HPDE6-E6E7 (cell line): ENCODE measurements at regions not wholly inside any gene's neighbourhood (a gene's known extent, or its start where the extent isn't known, plus 50 kb on each side); places are given as distances from the start of the nearest gene placed in this dataset.
"Not testable (repeated sequence)": the region's sequence is repeated elsewhere in the genome, so short reads cannot be mapped to it uniquely, and the experiment has no call there.

Experiments
- DNase-seq: peaks from one replicate; pipeline ENCODE4 v3.0.0; 2011; ENCODE audit warnings: missing footprints; ENCODE audit errors: extremely low spot score

GRCh38 chr5:89081360-89081759, 198.4 kb upstream of the MEF2C start:
- DNase-seq: no peak

GRCh38 chr5:89080467-89081116, 197.6 kb upstream of the MEF2C start:
- DNase-seq: no peak

GRCh38 chr5:89072842-89073672, 190.1 kb upstream of the MEF2C start:
- no peak for DNase-seq

DNA sequence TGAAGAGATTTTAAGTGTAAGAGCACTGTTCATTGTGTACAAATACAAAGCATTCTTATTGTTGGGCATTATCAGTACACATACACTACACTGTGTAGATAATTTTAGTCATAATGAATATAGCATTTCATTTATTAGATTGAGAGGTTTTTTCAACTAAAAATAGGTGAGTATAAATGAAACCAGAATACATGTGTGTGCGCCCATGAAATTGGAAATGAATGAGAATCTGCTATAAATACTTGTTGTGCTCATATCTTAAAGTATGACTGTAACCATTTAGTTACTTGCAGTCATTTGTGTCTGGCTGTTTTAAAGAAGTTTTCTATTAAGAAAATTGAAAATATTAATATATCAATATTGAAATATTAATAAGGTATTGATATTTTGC, 189.0 kb upstream of the MEF2C start:
- no peak for DNase-seq

GRCh38 chr5:89071101-89071940, 188.3 kb upstream of the MEF2C start:
- DNase-seq: no peak

DNA sequence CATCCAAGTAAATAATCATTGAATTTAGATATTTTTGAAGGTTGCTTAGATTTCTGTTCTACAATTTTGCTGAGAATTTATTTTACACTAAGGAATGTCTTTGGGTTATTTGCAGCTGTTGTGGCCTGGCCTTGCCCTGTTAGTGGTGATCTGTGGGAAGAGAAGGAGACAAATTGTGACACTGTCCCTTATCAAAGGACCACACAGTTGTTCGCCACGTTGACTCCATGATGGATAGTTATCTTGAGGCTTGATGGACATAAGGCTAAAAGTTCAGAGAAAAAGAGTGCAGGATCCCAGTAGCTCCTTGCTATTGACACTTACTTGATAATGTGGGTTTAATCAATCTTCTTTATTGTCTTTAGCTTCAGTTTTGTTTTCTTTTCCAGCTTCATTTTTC, 186.6 kb upstream of the MEF2C start:
- no peak for DNase-seq

- no peak for DNase-seq
Observed at GRCh38 chr5:89067362-89067761, 184.4 kb upstream of the MEF2C start.

- DNase-seq: no peak
Observed at GRCh38 chr5:89065919-89066318, 182.9 kb upstream of the MEF2C start.

- no peak for DNase-seq
Observed at GRCh38 chr5:89064736-89065135, 181.8 kb upstream of the MEF2C start.

DNA sequence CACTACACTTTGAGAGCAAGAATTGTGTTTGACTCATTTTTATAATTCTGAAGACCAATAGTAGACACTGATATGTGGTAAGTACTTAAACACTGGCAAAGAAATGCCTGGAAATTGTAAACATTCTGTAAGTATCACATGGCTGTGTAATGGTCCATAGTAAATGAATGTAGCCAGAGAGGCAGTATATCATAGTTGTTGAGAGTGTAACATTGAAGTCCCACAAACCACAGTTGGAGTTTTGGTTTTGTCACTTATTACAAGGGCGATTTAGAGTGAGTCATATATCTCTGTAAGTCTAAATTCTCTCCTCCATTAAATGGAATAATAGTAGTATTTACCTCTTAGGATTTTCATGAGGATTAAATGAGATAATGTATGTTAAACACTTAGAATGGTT, 181.1 kb upstream of the MEF2C start:
- DNase-seq: no peak

DNA sequence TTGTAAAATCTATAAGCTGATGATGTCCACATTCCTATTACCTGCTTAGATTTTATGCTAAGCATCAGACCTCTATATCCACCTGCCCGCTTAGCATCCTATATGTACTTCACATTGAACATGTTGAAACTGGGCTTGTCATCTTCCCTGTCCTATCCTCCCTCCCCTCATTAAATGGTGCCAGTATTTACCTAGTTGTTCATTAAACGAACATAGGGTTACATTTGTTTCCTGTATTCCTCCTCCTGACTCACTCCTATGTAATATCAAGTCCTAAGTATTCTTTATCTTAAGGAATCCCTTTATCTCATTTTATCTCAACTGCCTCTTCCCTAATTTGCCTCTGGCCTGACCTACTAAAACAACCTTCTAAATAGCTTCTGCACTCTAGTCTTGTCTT, 177.8 kb upstream of the MEF2C start:
- no peak for DNase-seq

DNA sequence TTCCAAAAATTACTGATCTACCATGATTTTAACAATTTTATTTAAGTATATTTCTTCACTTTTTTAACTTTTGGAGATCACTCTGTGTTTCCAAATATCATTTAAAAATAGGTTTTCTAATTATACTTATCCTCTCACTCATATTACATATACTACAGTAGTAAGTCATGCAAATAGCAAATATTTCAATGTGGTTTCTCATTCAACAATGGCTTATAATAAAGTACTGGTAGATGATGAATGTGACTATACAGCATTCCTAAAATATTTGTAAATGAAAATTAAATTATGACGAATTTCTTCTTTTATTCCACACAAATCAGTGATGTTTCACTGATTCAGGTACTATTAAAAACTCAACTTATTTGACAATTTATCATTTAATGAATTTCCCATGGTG, 176.3 kb upstream of the MEF2C start:
- DNase-seq: no peak

DNA sequence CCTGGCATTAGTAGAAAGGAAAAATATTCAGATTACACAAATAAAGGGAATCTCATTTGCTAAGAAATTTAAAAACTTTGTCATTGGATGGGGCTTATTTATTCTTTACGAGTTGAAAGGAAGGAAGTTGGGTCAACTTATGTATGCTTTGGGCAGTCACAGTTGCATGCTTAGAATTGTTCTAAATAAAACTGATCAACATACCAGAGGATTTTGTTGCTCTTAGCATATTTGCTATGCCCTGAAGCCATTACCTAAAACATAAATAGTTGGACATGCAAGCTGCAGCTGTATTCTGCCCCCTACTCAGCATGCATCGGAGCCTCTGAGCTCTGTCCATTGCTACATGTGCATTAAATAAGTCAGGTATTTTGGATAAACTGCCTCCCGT, 172.7 kb upstream of the MEF2C start:
- DNase-seq: no peak

- DNase-seq: no peak
Observed at GRCh38 chr5:89055015-89055694, 172.2 kb upstream of the MEF2C start.

GRCh38 chr5:89053547-89053946, 170.6 kb upstream of the MEF2C start:
- DNase-seq: no peak

DNA sequence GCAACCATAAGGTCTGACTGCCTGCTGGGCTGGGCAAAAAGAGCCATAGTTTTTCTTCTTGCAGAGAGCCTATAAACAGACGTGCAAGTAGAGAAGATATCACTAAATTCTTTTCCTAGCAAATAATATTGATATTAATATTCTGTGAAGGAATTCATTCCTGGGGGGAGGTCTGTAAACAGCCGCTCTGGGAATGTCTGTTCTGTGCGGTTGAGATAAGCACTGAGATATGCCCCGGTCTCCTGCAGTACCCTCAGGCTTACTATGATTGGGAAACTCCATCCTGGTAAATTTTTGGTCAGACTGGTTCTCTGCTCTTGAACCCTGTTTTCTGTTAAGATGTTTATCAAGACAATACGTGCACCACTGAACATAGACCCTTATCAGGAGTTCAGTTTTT, 167.1 kb upstream of the MEF2C start:
- not testable (repeated sequence) for DNase-seq

DNA sequence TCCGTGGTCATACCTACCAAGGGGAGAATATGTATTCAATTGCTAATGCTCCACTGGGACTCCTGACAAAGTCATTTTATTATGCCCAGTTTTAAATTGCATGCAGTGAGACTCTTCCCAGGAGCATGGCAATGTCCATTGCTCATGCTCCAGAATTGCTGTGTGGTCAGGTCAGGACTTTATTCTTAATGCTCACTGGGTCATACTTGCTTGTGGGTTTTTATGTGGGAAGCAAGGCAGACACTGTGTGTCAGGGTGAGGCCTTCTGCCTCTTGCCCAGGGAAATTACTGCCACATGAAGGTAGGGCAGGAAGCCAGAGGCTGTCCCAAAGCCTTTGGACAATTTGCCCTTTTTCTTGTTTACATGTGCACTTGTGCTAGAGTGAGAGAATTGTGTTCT, 164.6 kb upstream of the MEF2C start:
- DNase-seq: no peak

GRCh38 chr5:89045216-89045615, 162.2 kb upstream of the MEF2C start:
- DNase-seq: no peak

DNA sequence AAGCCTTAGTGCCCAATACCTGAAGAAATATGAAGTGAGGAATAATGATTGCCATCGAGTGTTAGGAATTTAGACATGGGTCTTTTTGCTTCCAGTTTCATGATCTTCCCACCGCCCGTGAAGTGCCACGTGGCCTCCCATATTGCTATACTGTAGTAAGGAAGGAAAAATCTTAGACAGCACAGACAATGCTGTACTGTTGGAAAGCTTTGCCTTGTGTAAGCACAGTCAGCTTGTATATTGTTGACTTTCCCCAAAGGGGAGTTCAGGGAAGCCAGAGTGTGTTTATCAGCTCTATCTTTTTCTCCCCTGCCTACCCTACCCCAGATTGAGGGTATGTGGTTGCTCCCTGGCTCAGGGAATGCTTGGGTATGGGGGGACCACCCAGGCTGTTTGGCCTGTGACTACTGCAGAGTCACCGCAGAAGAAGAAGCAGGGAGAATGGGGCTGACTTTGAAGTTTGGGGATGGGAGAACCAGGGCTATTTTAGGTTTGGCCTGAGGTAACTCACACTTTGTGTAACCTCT, 161.8 kb upstream of the MEF2C start:
- no peak for DNase-seq

GRCh38 chr5:89043676-89044075, 160.7 kb upstream of the MEF2C start:
- DNase-seq: peak; percentile 8

GRCh38 chr5:89042746-89043145, 159.8 kb upstream of the MEF2C start:
- DNase-seq: no peak

DNA sequence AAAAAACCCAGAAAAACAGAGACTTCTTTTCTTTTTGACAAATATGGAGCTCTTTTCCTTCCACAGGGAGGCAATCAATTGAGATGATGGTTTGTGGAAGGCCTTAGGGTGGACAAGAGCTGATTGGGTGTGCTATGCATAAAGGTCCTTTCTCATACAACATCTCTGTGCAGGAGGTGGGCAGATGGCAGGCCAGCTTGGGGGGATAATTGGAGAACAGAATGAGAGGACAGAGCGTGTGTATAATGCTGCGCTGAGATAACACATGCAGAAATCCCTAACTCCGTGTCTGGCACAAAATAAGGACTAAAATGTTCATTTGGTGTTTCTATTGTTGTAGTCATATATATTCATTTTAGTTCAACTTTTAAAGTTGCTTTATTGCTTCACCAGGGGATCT, 159.0 kb upstream of the MEF2C start:
- no peak for DNase-seq
